OCI-LY1 (cell line): ENCODE measurements at regions not wholly inside any gene's neighbourhood (a gene's known extent, or its start where the extent isn't known, plus 50 kb on each side); places are given as distances from the start of the nearest gene placed in this dataset.

ENCODE experiments used
- H2AFZ ChIP-seq: fragments of 200-600 bp; sonication (generic), shearing (Covaris generic); 2 replicates; pipeline ENCODE4 v1.6.0; 2014; ENCODE audit warnings: antibody characterized with exemption, mild to moderate bottlenecking, low read length
- H3F3A ChIP-seq: fragments of 200-600 bp; sonication (generic), shearing (Covaris generic); 2 replicates; pipeline ENCODE4 v1.6.0; 2014; ENCODE audit warnings: mild to moderate bottlenecking, antibody characterized with exemption, low read length, moderate library complexity; ENCODE audit not compliant: insufficient read depth
- H3K27ac ChIP-seq: fragments of 200-600 bp; sonication (generic); 2 replicates; pipeline ENCODE4 v1.5.1; 2014; ENCODE audit warnings: low read length, mixed run types, mild to moderate bottlenecking, low read depth; ENCODE audit not compliant: poor library complexity, severe bottlenecking
- H3K27me3 ChIP-seq: fragments of 200-600 bp; sonication (generic); 2 replicates; pipeline ENCODE4 v1.6.0; 2014; ENCODE audit warnings: antibody characterized with exemption, mild to moderate bottlenecking, low read length, moderate library complexity; ENCODE audit not compliant: insufficient read depth
- H3K36me3 ChIP-seq: fragments of 200-600 bp; sonication (generic); 2 replicates; pipeline ENCODE4 v1.6.1; 2014; ENCODE audit warnings: mild to moderate bottlenecking, antibody characterized with exemption, low read length, moderate library complexity, mixed read lengths; ENCODE audit not compliant: insufficient read depth
- H3K4me1 ChIP-seq: fragments of 200-600 bp; sonication (generic); 2 replicates; pipeline ENCODE4 v1.5.1; 2014; ENCODE audit warnings: mild to moderate bottlenecking, low read length, moderate library complexity; ENCODE audit not compliant: insufficient read depth, severe bottlenecking
- H3K4me2 ChIP-seq: fragments of 200-600 bp; sonication (generic), shearing (Covaris generic); 2 replicates; pipeline ENCODE4 v1.6.1; 2014; ENCODE audit warnings: low read length
- H3K4me3 ChIP-seq: fragments of 200-600 bp; sonication (generic); 2 replicates; pipeline ENCODE4 v1.5.1; 2014; ENCODE audit warnings: low read length, low read depth, mild to moderate bottlenecking, mixed read lengths; ENCODE audit not compliant: poor library complexity, severe bottlenecking
- H3K79me2 ChIP-seq: fragments of 200-600 bp; shearing (Covaris generic); 2 replicates; pipeline ENCODE4 v1.6.1; 2016; ENCODE audit warnings: mixed run types, low read length, mixed read lengths; ENCODE audit not compliant: insufficient read depth
- H3K9ac ChIP-seq: fragments of 200-600 bp; sonication (generic), shearing (Covaris generic); 2 replicates; pipeline ENCODE4 v1.6.1; 2014; ENCODE audit warnings: mild to moderate bottlenecking, low read length, mixed read lengths
- H3K9me2 ChIP-seq: fragments of 200-600 bp; sonication (generic), shearing (Covaris generic); 2 replicates; pipeline ENCODE4 v1.6.1; 2014; ENCODE audit warnings: low read depth, mild to moderate bottlenecking, low read length, mixed read lengths
- H3K9me3 ChIP-seq: fragments of 200-600 bp; shearing (Covaris generic); 2 replicates; pipeline ENCODE4 v1.6.1; 2014; ENCODE audit warnings: low read length, mixed read lengths
- H4K20me1 ChIP-seq: fragments of 200-600 bp; sonication (generic), shearing (Covaris generic); 2 replicates; pipeline ENCODE4 v1.6.0; 2016; ENCODE audit warnings: mild to moderate bottlenecking, low read length; ENCODE audit not compliant: insufficient read depth
- CTCF ChIP-seq: fragments of 200-600 bp; sonication (generic), shearing (Covaris generic); IDR thresholded peaks from 2 replicates; pipeline ENCODE4 v1.5.1; 2017; ENCODE audit warnings: mild to moderate bottlenecking, antibody characterized with exemption, low read length, moderate library complexity, mixed read lengths
- EZH2 ChIP-seq: fragments of 200-600 bp; sonication (generic), shearing (Covaris generic); IDR thresholded peaks from 2 replicates; pipeline ENCODE4 v1.8.0; 2017; ENCODE audit warnings: borderline replicate concordance, mixed run types, mild to moderate bottlenecking, antibody characterized with exemption, low read length, moderate library complexity, mixed read lengths

GRCh38 chr7:84422790-84423189, 228.2 kb upstream of the SEMA3A start:
- H2AFZ ChIP-seq, result no peak overlapping the region

DNA sequence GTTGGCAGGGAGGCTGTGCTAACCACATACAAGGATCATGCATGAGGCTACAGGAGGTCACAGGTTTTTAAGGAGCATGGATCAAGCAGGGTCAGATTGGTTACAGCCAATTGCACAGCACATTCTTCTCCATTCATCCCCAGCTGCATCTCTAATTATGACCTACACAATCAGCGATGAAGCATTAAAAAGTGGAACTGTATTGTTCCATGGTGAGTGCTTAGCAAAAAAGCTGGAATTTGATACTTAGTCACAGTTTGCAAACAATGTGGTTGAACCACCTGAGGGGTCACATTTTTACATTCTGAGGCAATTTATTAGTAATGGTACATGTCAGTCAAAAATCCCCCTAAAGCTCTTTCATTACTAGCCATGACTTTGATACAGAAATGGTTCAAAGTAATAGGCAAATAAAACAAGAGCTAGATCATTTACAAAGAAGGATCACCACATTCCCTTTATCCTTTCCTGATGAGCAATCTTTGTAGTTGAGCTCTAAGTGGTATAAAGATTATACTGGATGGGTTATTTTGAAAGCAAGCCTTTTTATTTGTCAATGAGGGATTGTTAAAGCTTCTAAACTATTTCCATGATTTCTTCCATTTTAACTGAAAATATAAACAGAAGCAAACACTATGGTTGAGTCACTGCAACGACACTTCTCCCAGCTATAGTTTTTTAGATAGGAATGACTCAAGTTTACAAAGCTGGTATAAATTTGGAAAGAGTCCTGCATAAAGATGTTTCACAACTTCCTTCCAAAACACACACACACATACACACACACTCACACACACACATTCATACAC, 217.8 kb upstream of the SEMA3A start:
- Histone ChIP-seq H3K9me3 (0 out of 2 replicates have a peak, but pooled peaks cover 4% of the 10 kb centered on the region), H3K9ac (no peak overlapping the region), H3K27me3 (no peaks in the 10 kb centered on the region), H3F3A (no peaks in the 10 kb centered on the region), H3K4me3 (no peak overlapping the region), H2AFZ (no peak overlapping the region), H3K9me2 (no peaks in the 10 kb centered on the region; the same call in 1 of the 2 replicates), H3K4me1 (no peaks in the 10 kb centered on the region), H3K27ac (no peak overlapping the region), H3K79me2 (no peaks in the 10 kb centered on the region), H3K36me3 (no peaks in the 10 kb centered on the region), H4K20me1 (no peaks in the 10 kb centered on the region), H3K4me2 (no peak overlapping the region)
- TF ChIP-seq EZH2 (no peak), CTCF (no peak)

More at GRCh38 chr7:84422790-84423189, 228.2 kb upstream of the SEMA3A start:
- H4K20me1 ChIP-seq, result no peaks in the 10 kb centered on the region
- no peaks in the 10 kb centered on the region for H3K79me2 ChIP-seq
- no peaks in the 10 kb centered on the region for H3K4me1 ChIP-seq
- no peaks in the 10 kb centered on the region for H3K9me2 ChIP-seq
- no peak overlapping the region for H3K4me3 ChIP-seq
- H3K27me3 ChIP-seq, result no peaks in the 10 kb centered on the region
- H3K4me2 ChIP-seq, result no peak overlapping the region
- H3K9me3 ChIP-seq, result peaks cover 10% of the 10 kb centered on the region
- H3F3A ChIP-seq, result no peaks in the 10 kb centered on the region
- no peaks in the 10 kb centered on the region for H3K36me3 ChIP-seq
- H3K9ac ChIP-seq, result no peak overlapping the region
- TF ChIP-seq CTCF, result no peak
- no peak for TF ChIP-seq EZH2
- H3K27ac ChIP-seq, result no peak overlapping the region

GRCh38 chr7:84399661-84400060, 205.1 kb upstream of the SEMA3A start:
- Histone ChIP-seq H3K4me1 (no peaks in the 10 kb centered on the region), H2AFZ (no peak overlapping the region), H3K36me3 (no peaks in the 10 kb centered on the region), H3K27me3 (no peaks in the 10 kb centered on the region), H3K27ac (no peak overlapping the region), H3K79me2 (no peaks in the 10 kb centered on the region), H4K20me1 (no peaks in the 10 kb centered on the region), H3F3A (no peaks in the 10 kb centered on the region), H3K9me3 (peaks cover 12% of the 10 kb centered on the region), H3K9ac (no peak overlapping the region), H3K4me3 (no peak overlapping the region), H3K4me2 (no peak overlapping the region), H3K9me2 (no peaks in the 10 kb centered on the region)
- TF ChIP-seq EZH2 (no peak), CTCF (no peak)
